ENCODE measurements at regions not wholly inside any gene's neighbourhood (a gene's known extent, or its start where the extent isn't known, plus 50 kb on each side); places are given as distances from the start of the nearest gene placed in this dataset.

- ChIA-PET CTCF (ENCODE audit: unreplicated experiment) (no interaction called here), POLR2A (no interaction called here)
- no peak overlapping the region for H3K27ac ChIP-seq (ENCODE audit: low read depth, low read length, poor library complexity, severe bottlenecking)
- no peaks in the 10 kb centered on the region for H3K36me3 ChIP-seq (ENCODE audit: insufficient read depth, low read length)
- H3K9me2 ChIP-seq (ENCODE audit: insufficient read depth, low read length): no peaks in the 10 kb centered on the region
- TF ChIP-seq CTCF (conservative IDR thresholded peaks at IDR 0.05; ENCODE audit: low read length) (no peak), EZH2phosphoT487 (IDR thresholded peaks at IDR 0.05; ENCODE audit: borderline replicate concordance, low read depth, low read length) (no peak)
- no peaks in the 10 kb centered on the region for H3K4me1 ChIP-seq (ENCODE audit: insufficient read depth, low read length, poor library complexity, severe bottlenecking)
- H2AFZ ChIP-seq (ENCODE audit: low read length): no peak overlapping the region
- no peaks in the 10 kb centered on the region for H3K9me3 ChIP-seq (ENCODE audit: low read length)
- BruUV-seq (replicated peaks): no TSS peak
- H3K79me2 ChIP-seq (ENCODE audit: insufficient read depth, low read depth, low read length): no peaks in the 10 kb centered on the region
- H3K4me2 ChIP-seq (ENCODE audit: low read length): no peak overlapping the region
- intact Hi-C loops (cut with micrococcal nuclease; ENCODE audit: unreplicated experiment): no loop called here
- no peaks in the 10 kb centered on the region for H4K20me1 ChIP-seq (ENCODE audit: insufficient read depth, low read length)
- no peak overlapping the region for H3K4me3 ChIP-seq (ENCODE audit: low read depth, low read length, poor library complexity, severe bottlenecking)
- no peak for DNase-seq (ENCODE audit: low spot score)
Measured at GRCh38 chr18:39480494-39481195, 1915.0 kb upstream of the CELF4 start.

GRCh38 chr18:39464006-39464405, 1898.4 kb upstream of the CELF4 start:
- no peak overlapping the region for H2AFZ ChIP-seq (ENCODE audit: low read length)
- H3K4me2 ChIP-seq (ENCODE audit: low read length): no peak overlapping the region
- no peaks in the 10 kb centered on the region for H3K36me3 ChIP-seq (ENCODE audit: insufficient read depth, low read length)
- DNase-seq (ENCODE audit: low spot score): no peak
- H3K4me1 ChIP-seq (ENCODE audit: insufficient read depth, low read length, poor library complexity, severe bottlenecking): no peaks in the 10 kb centered on the region
- no peaks in the 10 kb centered on the region for H3K9me2 ChIP-seq (ENCODE audit: insufficient read depth, low read length)
- no TSS peak for BruUV-seq (replicated peaks)
- no peaks in the 10 kb centered on the region for H3K79me2 ChIP-seq (ENCODE audit: insufficient read depth, low read depth, low read length)
- no peak overlapping the region for H3K27ac ChIP-seq (ENCODE audit: low read depth, low read length, poor library complexity, severe bottlenecking)
- H4K20me1 ChIP-seq (ENCODE audit: insufficient read depth, low read length): no peaks in the 10 kb centered on the region
- intact Hi-C loops (cut with micrococcal nuclease; ENCODE audit: unreplicated experiment): no loop called here
- ChIA-PET POLR2A (no interaction called here), CTCF (ENCODE audit: unreplicated experiment) (no interaction called here)
- H3K4me3 ChIP-seq (ENCODE audit: low read depth, low read length, poor library complexity, severe bottlenecking): no peak overlapping the region
- no peak for TF ChIP-seq CTCF (conservative IDR thresholded peaks at IDR 0.05; ENCODE audit: low read length)
- no peak for TF ChIP-seq EZH2phosphoT487 (IDR thresholded peaks at IDR 0.05; ENCODE audit: borderline replicate concordance, low read depth, low read length)
- no peaks in the 10 kb centered on the region for H3K9me3 ChIP-seq (ENCODE audit: low read length)

DNA sequence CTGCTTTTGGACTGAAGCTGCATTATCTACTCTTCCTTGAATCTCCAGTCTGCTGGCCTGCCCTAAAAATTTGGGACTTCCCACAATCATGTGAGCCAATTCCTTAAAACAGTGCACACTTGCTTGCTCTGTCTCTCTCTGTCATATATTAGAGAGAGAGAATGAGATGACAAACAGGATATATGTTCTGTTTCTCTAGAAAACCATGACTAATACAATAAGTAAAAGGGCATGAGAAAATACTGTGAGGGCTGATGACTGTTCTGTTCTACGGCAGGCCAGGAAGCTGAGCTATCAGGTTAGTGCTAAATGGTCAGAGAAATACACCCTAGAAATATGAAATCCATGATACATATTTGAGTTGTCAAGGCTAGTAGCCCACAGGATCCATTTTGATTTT, 1896.8 kb upstream of the CELF4 start:
- BruUV-seq (replicated peaks): no TSS peak
- no peaks in the 10 kb centered on the region for H3K4me1 ChIP-seq (ENCODE audit: insufficient read depth, low read length, poor library complexity, severe bottlenecking)
- H3K9me2 ChIP-seq (ENCODE audit: insufficient read depth, low read length): no peaks in the 10 kb centered on the region
- intact Hi-C loops (cut with micrococcal nuclease; ENCODE audit: unreplicated experiment): no loop called here
- CTCF ChIA-PET (ENCODE audit: unreplicated experiment): no interaction called here
- no peaks in the 10 kb centered on the region for H3K79me2 ChIP-seq (ENCODE audit: insufficient read depth, low read depth, low read length)
- H3K9me3 ChIP-seq (ENCODE audit: low read length): no peaks in the 10 kb centered on the region
- H4K20me1 ChIP-seq (ENCODE audit: insufficient read depth, low read length): no peaks in the 10 kb centered on the region
- no peak for DNase-seq (ENCODE audit: low spot score)
- no peak overlapping the region for H3K4me3 ChIP-seq (ENCODE audit: low read depth, low read length, poor library complexity, severe bottlenecking)
- no peak overlapping the region for H3K4me2 ChIP-seq (ENCODE audit: low read length)
- H2AFZ ChIP-seq (ENCODE audit: low read length): no peak overlapping the region
- no peak for TF ChIP-seq CTCF (conservative IDR thresholded peaks at IDR 0.05; ENCODE audit: low read length)
- POLR2A ChIA-PET: no interaction called here
- no peak overlapping the region for H3K27ac ChIP-seq (ENCODE audit: low read depth, low read length, poor library complexity, severe bottlenecking)
- no peaks in the 10 kb centered on the region for H3K36me3 ChIP-seq (ENCODE audit: insufficient read depth, low read length)
